ENCODE measurements at regions not wholly inside any gene's neighbourhood (a gene's known extent, or its start where the extent isn't known, plus 50 kb on each side); places are given as distances from the start of the nearest gene placed in this dataset.
A peak's percentile ranks its signal among the peaks of the same experiment; 100 is the strongest.
"Not testable (repeated sequence)": the region's sequence is repeated elsewhere in the genome, so short reads cannot be mapped to it uniquely, and the experiment has no call there.

- intact Hi-C loops (cut with DNase I, micrococcal nuclease), result no loop called here
- no peak for TF ChIP-seq CTCF (IDR thresholded peaks at IDR 0.05)
- no peaks in the 10 kb centered on the region for H3K9me3 ChIP-seq
- no peak overlapping the region for H3K4me3 ChIP-seq
- no peak for ATAC-seq
- H3K4me1 ChIP-seq (ENCODE audit: low read depth), result peaks cover 26% of the 10 kb centered on the region
- DNase-seq, result no peak
- no peaks in the 10 kb centered on the region for H3K36me3 ChIP-seq (ENCODE audit: low read depth)
Measured at GRCh38 chr6:109253366-109253765, 128.9 kb downstream of the CD164 start.

GRCh38 chr6:109252261-109253041, 129.8 kb downstream of the CD164 start:
- peaks cover 26% of the 10 kb centered on the region for H3K4me1 ChIP-seq (ENCODE audit: low read depth)
- H3K36me3 ChIP-seq (ENCODE audit: low read depth), result no peaks in the 10 kb centered on the region
- H3K4me3 ChIP-seq, result no peak overlapping the region
- intact Hi-C loops (cut with DNase I, micrococcal nuclease), result no loop called here
- ATAC-seq (peak; percentile 66), DNase-seq (peak in 1 of 3 donors; percentile 44)
- H3K9me3 ChIP-seq, result no peaks in the 10 kb centered on the region
- no peak for TF ChIP-seq CTCF (IDR thresholded peaks at IDR 0.05)

- Histone ChIP-seq H3K36me3 (ENCODE audit: low read depth) (no peaks in the 10 kb centered on the region), H3K9me3 (no peaks in the 10 kb centered on the region), H3K4me1 (ENCODE audit: low read depth) (peaks cover 22% of the 10 kb centered on the region), H3K4me3 (no peak overlapping the region)
- no peak for ATAC-seq
- DNase-seq, result no peak
- no peak for TF ChIP-seq CTCF (IDR thresholded peaks at IDR 0.05)
- intact Hi-C loops (cut with DNase I, micrococcal nuclease), result no loop called here
Measured at GRCh38 chr6:109251839-109252238, 130.4 kb downstream of the CD164 start.

- H3K4me3 ChIP-seq; H3K9me3 ChIP-seq; ATAC-seq; intact Hi-C loops (cut with DNase I, micrococcal nuclease); H3K36me3 ChIP-seq (ENCODE audit: low read depth); DNase-seq: not testable (repeated sequence)
- H3K4me1 ChIP-seq (ENCODE audit: low read depth), result peaks cover 19% of the 10 kb centered on the region
Measured at GRCh38 chr6:109250544-109251156, 131.6 kb downstream of the CD164 start.

- Histone ChIP-seq H3K4me1 (ENCODE audit: low read depth) (peaks cover 1% of the 10 kb centered on the region), H3K4me3 (no peak overlapping the region), H3K36me3 (ENCODE audit: low read depth) (no peaks in the 10 kb centered on the region), H3K9me3 (no peaks in the 10 kb centered on the region)
- no peak for TF ChIP-seq CTCF (IDR thresholded peaks at IDR 0.05)
- intact Hi-C loops (cut with DNase I, micrococcal nuclease), result no loop called here
- DNase-seq, result no peak
- ATAC-seq, result no peak
Measured at GRCh38 chr6:109243863-109244825, 138.1 kb downstream of the CD164 start.

All from mucosa of descending colon (tissue), 3 donors.